ENCODE measurements at regions not wholly inside any gene's neighbourhood (a gene's known extent, or its start where the extent isn't known, plus 50 kb on each side); places are given as distances from the start of the nearest gene placed in this dataset.

DNA sequence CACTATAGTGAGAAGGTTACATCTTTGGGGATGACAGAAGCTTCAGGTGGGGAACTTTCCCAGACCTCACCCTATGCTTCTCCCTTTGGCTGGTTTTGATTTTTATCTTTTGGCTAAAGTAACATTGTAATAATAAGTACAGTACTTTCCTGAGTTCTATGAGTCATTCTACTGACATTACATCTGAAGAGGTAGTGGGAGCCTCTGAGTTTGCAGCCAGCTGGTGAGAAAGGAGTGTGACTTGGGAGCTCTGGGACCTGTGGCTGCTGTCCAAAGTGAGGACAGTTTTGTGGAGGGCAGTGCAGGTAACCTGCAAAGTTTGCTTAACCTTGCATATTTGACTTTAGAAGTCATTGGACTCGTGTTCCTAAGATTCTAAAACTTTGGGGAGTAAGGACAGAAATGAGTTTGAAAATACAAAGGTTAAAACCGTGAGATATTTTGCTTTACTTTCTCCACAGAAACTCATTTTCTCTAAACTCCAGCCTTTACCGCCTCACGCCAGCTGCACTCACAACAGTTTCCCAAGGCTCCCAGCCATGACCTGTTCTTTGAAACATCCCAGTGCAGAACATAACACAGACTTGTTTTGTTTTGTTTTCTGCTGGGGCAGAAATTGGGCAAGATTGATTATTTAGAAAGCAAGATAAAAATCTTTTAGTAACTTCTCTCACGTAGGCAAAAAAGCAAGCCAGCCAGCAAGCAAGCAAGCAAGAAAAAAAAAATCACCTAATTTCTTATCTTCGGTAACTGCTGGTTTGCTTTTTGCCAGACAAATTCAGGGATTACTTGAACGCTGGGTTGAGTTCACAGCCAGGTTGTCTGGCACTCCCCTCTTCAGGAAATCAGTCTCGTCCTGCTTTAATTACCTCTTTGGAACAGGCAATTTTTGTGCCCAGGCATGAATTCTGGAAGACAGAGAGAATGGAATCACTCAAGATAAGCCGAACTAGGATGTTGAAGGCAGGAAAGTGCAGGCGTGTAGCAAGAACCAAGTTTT lies 478.3 kb upstream of the ISX start:
- ChIA-PET POLR2A (no interaction called here), CTCF (no interaction called here)
- TF ChIP-seq, protein P1, sequence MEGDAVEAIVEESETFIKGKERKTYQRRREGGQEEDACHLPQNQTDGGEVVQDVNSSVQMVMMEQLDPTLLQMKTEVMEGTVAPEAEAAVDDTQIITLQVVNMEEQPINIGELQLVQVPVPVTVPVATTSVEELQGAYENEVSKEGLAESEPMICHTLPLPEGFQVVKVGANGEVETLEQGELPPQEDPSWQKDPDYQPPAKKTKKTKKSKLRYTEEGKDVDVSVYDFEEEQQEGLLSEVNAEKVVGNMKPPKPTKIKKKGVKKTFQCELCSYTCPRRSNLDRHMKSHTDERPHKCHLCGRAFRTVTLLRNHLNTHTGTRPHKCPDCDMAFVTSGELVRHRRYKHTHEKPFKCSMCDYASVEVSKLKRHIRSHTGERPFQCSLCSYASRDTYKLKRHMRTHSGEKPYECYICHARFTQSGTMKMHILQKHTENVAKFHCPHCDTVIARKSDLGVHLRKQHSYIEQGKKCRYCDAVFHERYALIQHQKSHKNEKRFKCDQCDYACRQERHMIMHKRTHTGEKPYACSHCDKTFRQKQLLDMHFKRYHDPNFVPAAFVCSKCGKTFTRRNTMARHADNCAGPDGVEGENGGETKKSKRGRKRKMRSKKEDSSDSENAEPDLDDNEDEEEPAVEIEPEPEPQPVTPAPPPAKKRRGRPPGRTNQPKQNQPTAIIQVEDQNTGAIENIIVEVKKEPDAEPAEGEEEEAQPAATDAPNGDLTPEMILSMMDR (IDR thresholded peaks at IDR 0.05) = no peak
- no peak overlapping the region for H3K4me3 Mint-ChIP-seq
- H3K27ac Mint-ChIP-seq = no peak overlapping the region
- DNase-seq = no peak
- H3K36me3 Mint-ChIP-seq (ENCODE audit: low read depth) = no peaks in the 10 kb centered on the region
- no peak for ATAC-seq
- H3K4me1 Mint-ChIP-seq (ENCODE audit: low read depth) = no peaks in the 10 kb centered on the region
- peaks cover 3% of the 10 kb centered on the region for H3K9me3 Mint-ChIP-seq
- intact Hi-C loops (cut with micrococcal nuclease) = no loop called here
- no peaks in the 10 kb centered on the region for H3K27me3 Mint-ChIP-seq

DNA sequence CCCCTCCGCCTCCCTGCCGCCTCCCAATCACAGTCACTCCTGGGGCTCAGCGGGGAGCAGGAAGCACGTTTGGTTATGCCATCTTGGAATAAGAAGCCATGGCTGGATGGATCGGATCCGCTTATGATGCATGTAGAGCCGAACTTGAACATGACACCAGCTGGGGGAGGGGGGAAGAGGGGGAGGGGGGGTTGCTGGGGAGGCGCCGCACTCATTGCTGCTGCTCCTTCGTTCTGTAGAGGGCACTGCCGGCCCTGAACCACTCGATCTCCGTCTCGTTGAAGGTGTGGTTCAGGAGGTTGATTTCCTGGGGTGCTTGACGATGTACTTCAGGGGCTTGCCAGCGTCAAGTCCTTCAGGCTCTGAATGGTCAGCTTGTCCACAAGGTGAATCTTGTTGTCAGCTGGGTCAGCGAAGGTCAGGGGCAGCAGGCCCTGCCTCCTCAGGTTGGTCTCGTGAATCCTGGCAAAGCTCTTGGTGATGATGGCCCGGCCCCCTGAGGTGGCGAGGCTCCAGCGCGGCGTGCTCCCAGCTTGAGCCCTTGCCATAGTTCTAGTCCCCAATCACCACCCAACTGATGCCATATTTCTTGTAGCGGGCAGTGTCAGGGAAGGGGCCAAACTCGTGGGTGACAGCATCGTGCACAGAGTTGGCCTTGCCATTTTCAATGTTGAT lies 476.9 kb upstream of the ISX start:
- no peak overlapping the region for H3K4me3 Mint-ChIP-seq
- no peaks in the 10 kb centered on the region for H3K27me3 Mint-ChIP-seq
- H3K9me3 Mint-ChIP-seq = peaks cover 3% of the 10 kb centered on the region
- CTCF ChIA-PET = no interaction called here
- TF ChIP-seq, protein P1 (IDR thresholded peaks at IDR 0.05) = no peak
- intact Hi-C loops (cut with micrococcal nuclease) = no loop called here
- no peak for DNase-seq
- no peaks in the 10 kb centered on the region for H3K4me1 Mint-ChIP-seq (ENCODE audit: low read depth)
- POLR2A ChIA-PET = no interaction called here
- no peak for ATAC-seq
- no peak overlapping the region for H3K27ac Mint-ChIP-seq
- H3K36me3 Mint-ChIP-seq (ENCODE audit: low read depth) = no peaks in the 10 kb centered on the region

DNA sequence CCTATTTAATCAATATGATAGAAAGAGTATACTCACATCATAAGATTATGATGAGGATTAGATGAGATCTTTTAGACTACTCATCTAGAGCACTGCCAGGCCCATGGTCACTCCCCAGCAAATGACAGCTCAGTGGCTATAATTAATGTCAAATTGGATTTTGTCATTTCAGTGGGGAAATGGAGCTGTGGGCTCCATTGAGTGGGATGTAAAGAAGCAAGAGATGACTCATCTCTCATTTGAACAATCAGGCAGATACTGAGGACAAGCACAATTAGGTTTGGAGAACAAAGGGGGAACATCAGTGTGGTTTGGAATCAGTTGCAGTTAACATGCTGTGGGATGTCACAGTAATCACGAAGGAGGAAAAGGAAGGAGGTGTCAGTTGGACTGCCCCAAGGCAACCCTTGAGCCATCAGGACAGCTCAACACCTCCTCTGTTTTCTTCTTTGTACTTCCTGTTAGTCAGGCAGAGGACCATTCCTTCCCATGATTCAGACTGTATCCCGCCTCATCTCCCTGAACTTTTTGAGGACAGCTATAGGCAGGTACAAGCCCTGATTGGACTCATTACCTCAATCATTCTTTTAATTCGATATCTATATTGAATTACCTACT lies 473.7 kb upstream of the ISX start:
- ATAC-seq (no peak), DNase-seq (no peak)
- H3K27ac Mint-ChIP-seq = no peak overlapping the region
- TF ChIP-seq, protein P1 (IDR thresholded peaks at IDR 0.05) = no peak
- ChIA-PET CTCF (no interaction called here), POLR2A (no interaction called here)
- no peak overlapping the region for H3K4me3 Mint-ChIP-seq
- H3K36me3 Mint-ChIP-seq (ENCODE audit: low read depth) = no peaks in the 10 kb centered on the region
- no peaks in the 10 kb centered on the region for H3K4me1 Mint-ChIP-seq (ENCODE audit: low read depth)
- intact Hi-C loops (cut with micrococcal nuclease) = no loop called here
- no peaks in the 10 kb centered on the region for H3K27me3 Mint-ChIP-seq
- H3K9me3 Mint-ChIP-seq = peaks cover 3% of the 10 kb centered on the region

DNA sequence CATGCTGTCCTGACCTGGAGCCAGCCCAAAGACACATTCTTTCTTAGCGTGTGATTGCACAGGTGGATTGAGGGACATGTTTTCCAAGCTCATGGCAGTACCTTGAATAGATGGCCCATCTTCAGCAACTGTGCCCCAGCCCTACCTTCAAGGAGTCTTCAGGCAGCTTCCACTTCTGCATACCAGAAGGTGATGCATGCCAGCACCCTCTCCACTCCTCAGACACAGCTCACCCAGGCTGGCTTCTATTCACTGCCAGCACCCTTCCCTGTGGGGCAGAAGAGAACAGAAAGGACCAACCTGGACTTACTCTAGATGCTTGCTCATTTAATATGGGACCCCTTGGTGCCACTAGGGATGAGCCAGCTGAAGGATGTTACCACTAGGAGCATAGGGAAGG lies 466.4 kb upstream of the ISX start:
- Mint-ChIP-seq H3K27ac (no peak overlapping the region), H3K27me3 (peaks cover 4% of the 10 kb centered on the region), H3K36me3 (ENCODE audit: low read depth) (no peaks in the 10 kb centered on the region), H3K9me3 (no peaks in the 10 kb centered on the region), H3K4me1 (ENCODE audit: low read depth) (no peaks in the 10 kb centered on the region), H3K4me3 (no peak overlapping the region)
- TF ChIP-seq, protein P1 (IDR thresholded peaks at IDR 0.05) = no peak
- ChIA-PET POLR2A (no interaction called here), CTCF (no interaction called here)
- no peak for DNase-seq
- intact Hi-C loops (cut with micrococcal nuclease) = no loop called here
- ATAC-seq = no peak

DNA sequence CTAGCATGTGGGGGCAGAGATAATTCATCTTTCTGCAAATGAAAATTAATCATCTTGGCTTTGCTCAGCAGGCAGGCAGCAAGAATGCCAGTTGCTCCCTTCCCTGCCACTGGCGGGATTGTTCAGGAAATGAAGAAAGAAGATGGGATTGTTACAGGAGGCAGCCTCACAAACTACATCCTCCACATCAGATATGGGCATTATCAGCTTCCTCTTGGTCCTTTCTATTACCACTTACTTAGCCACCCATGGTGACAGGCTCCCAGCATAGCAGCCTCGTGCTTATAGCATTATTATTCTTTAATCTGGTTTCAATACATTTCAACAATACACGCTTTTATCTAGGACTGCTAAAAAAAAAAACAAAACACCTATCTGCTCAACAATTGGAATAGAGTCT lies 461.6 kb upstream of the ISX start:
- peaks cover 4% of the 10 kb centered on the region for H3K27me3 Mint-ChIP-seq
- DNase-seq = no peak
- no peak overlapping the region for H3K4me3 Mint-ChIP-seq
- ChIA-PET CTCF (no interaction called here), POLR2A (no interaction called here)
- no peak for ATAC-seq
- H3K4me1 Mint-ChIP-seq (ENCODE audit: low read depth) = no peaks in the 10 kb centered on the region
- no peak overlapping the region for H3K27ac Mint-ChIP-seq
- intact Hi-C loops (cut with micrococcal nuclease) = no loop called here
- no peaks in the 10 kb centered on the region for H3K36me3 Mint-ChIP-seq (ENCODE audit: low read depth)
- no peaks in the 10 kb centered on the region for H3K9me3 Mint-ChIP-seq
- TF ChIP-seq, protein P1 (IDR thresholded peaks at IDR 0.05) = no peak
